Tibial artery (tissue), 4 donors: ENCODE measurements at regions not wholly inside any gene's neighbourhood (a gene's known extent, or its start where the extent isn't known, plus 50 kb on each side); places are given as distances from the start of the nearest gene placed in this dataset.

Experiments
- DNase-seq, 2 donors: peaks; one replicate each; pipeline ENCODE4 v3.0.0-alpha.2; 2019
- H3K27ac ChIP-seq, 2 donors: fragments of 200-600 bp; sonication (generic) in 1 of 2; 1 replicate in 1 of 2; 2 replicates in 1 of 2; pipeline ENCODE4 v1.5.1; 2018 to 2019; ENCODE audit warnings: mild to moderate bottlenecking in 1 of 2
- H3K27me3 ChIP-seq, 2 donors: fragments of 200-600 bp; sonication (generic) in 1 of 2; one replicate each; pipeline versions ENCODE4 v1.5.1 to v1.6.0; 2016 to 2019
- H3K36me3 ChIP-seq, 3 donors: fragments of 200-600 bp; sonication (generic) in 2 of 3; one replicate each; pipeline ENCODE4 v1.5.1; 2016 to 2019; ENCODE audit warnings: mild to moderate bottlenecking in 2 of 3
- H3K4me1 ChIP-seq, 4 donors: fragments of 200-600 bp; sonication (generic) in 2 of 4; 1 replicate in 3 of 4; 2 replicates in 1 of 4; pipeline ENCODE4 v1.5.1; 2016 to 2019
- H3K4me3 ChIP-seq, 2 donors: fragments of 200-600 bp; sonication (generic) in 1 of 2; 1 replicate in 1 of 2; 2 replicates in 1 of 2; pipeline ENCODE4 v1.5.1; 2018 to 2019; ENCODE audit warnings: mild to moderate bottlenecking in 2 of 2
- H3K9me3 ChIP-seq, 3 donors: fragments of 200-600 bp; sonication (generic) in 1 of 3; one replicate each; pipeline ENCODE4 v1.5.1; 2016 to 2019
- CTCF ChIP-seq, 2 experiments: fragments of 200-600 bp in 1 of 2; fragments of 450-650 bp in 1 of 2; IDR thresholded peaks; one replicate each; pipeline ENCODE4 v1.5.1; 2017 to 2019; ENCODE audit warnings: antibody characterized with exemption in 2 of 2, mild to moderate bottlenecking in 1 of 2, moderate library complexity in 1 of 2
- intact Hi-C: fragments of 100-400 bp; cut with DNase I; formaldehyde crosslinking; loops from one replicate; pipeline ENCODE4 v1.15.0; 2023; ENCODE audit warnings: low total_unique reads

DNA sequence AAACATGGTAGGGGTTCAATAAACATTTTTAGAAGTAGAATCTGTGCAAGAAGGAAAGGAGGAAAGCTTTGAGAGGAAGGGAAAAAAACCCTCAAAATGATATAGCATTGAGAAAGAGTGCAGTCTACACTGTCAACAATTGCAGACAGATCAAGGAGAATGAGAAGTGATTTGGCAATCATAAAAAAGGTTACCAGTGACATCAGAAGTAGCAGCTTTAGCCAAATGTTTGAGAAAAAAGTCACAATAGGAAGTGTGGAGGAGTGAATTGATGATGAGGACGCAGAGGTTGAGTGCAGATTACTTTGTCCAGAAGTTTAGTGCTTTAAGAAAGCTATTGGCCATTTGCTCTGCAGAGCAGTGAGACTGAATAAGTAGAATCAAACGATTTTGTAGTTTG, 155.0 kb downstream of the GJA1 start:
- Histone ChIP-seq H3K27ac (no peak overlapping the region), H3K9me3 (no peaks in the 10 kb centered on the region), H3K4me3 (no peak overlapping the region), H3K36me3 (no peaks in the 10 kb centered on the region), H3K4me1 (peaks cover 0 to 46% (median 2%) of the 10 kb centered on the region in 4 donors), H3K27me3 (no peaks in the 10 kb centered on the region)
- TF ChIP-seq CTCF (IDR thresholded peaks at IDR 0.05): no peak
- intact Hi-C loops: no loop called here
- no peak for DNase-seq

DNA sequence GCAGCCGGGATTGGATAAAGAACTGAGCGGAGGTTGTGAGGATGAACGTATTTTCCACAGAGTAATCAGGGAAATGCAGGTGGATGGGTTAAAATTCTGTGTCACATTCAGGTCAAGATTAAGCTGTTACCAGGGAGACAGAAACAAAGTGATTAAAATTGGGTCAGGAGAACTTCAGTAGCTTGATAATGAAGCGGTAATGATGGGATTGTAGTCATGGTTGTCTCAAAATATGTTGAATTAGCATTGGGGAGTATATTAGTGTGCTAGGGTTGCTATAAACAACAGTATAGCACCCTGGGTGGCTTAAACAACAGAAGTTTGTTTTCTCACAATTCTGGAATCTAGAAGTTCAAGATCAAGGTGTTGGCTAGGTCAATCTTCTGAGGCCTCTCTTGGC, 155.5 kb downstream of the GJA1 start:
- intact Hi-C loops: no loop called here

GRCh38 chr6:121592261-121592935, 157.0 kb downstream of the GJA1 start:
- Histone ChIP-seq H3K4me3 (no peak overlapping the region), H3K4me1 (peaks cover 0 to 30% (median 2%) of the 10 kb centered on the region in 4 donors), H3K9me3 (no peaks in the 10 kb centered on the region), H3K27me3 (no peaks in the 10 kb centered on the region), H3K27ac (no peak overlapping the region), H3K36me3 (no peaks in the 10 kb centered on the region)
- TF ChIP-seq CTCF (IDR thresholded peaks at IDR 0.05): no peak
- DNase-seq: no peak
- intact Hi-C loops: no loop called here

More for the DNA sequence above, 155.5 kb downstream of the GJA1 start:
- no peak overlapping the region for H3K4me3 ChIP-seq
- no peak overlapping the region for H3K27ac ChIP-seq
- H3K4me1 ChIP-seq: peaks cover 0 to 44% (median 2%) of the 10 kb centered on the region in 4 donors
- no peaks in the 10 kb centered on the region for H3K27me3 ChIP-seq
- H3K9me3 ChIP-seq: no peaks in the 10 kb centered on the region
- H3K36me3 ChIP-seq: no peaks in the 10 kb centered on the region
- no peak for DNase-seq
- TF ChIP-seq CTCF (IDR thresholded peaks at IDR 0.05): no peak

GRCh38 chr6:121593011-121593641, 157.7 kb downstream of the GJA1 start:
- DNase-seq: no peak
- Histone ChIP-seq H3K4me3 (no peak overlapping the region), H3K27me3 (no peaks in the 10 kb centered on the region), H3K27ac (peak overlapping the region in 1 of 2 donors; percentile 18), H3K36me3 (no peaks in the 10 kb centered on the region), H3K4me1 (peaks cover 0 to 23% (median 2%) of the 10 kb centered on the region in 4 donors), H3K9me3 (no peaks in the 10 kb centered on the region)
- no peak for TF ChIP-seq CTCF (IDR thresholded peaks at IDR 0.05)
- intact Hi-C loops: no loop called here

GRCh38 chr6:121594053-121594452, 158.6 kb downstream of the GJA1 start:
- Histone ChIP-seq H3K4me1 (peaks cover 0 to 14% (median 2%) of the 10 kb centered on the region in 4 donors), H3K27me3 (no peaks in the 10 kb centered on the region), H3K36me3 (no peaks in the 10 kb centered on the region), H3K4me3 (no peak overlapping the region), H3K27ac (no peak overlapping the region), H3K9me3 (no peaks in the 10 kb centered on the region)
- no peak for TF ChIP-seq CTCF (IDR thresholded peaks at IDR 0.05)
- DNase-seq: no peak
- intact Hi-C loops: no loop called here
